Prostate gland (tissue), 2 donors: ENCODE measurements at regions not wholly inside any gene's neighbourhood (a gene's known extent, or its start where the extent isn't known, plus 50 kb on each side); places are given as distances from the start of the nearest gene placed in this dataset.

Source experiments
- DNase-seq: peaks from one replicate; pipeline ENCODE4 v3.0.0-alpha.2; 2019; ENCODE audit warnings: low spot score
- H3K27ac ChIP-seq, 2 donors: fragments of 200-600 bp; sonication (generic); 2 replicates each; pipeline ENCODE4 v1.5.1; 2017 to 2019
- H3K27me3 ChIP-seq: fragments of 200-600 bp; sonication (generic); replicated peaks from 2 replicates; pipeline ENCODE4 v1.5.1; 2019; ENCODE audit not compliant: insufficient read depth
- H3K36me3 ChIP-seq, 2 donors: fragments of 200-600 bp; sonication (generic); 1 replicate in 1 of 2; 2 replicates in 1 of 2; pipeline versions ENCODE4 v1.5.1 to v1.8.1; 2017 to 2019
- H3K4me1 ChIP-seq: fragments of 200-600 bp; sonication (generic); replicated peaks from 2 replicates; pipeline ENCODE4 v1.5.1; 2019
- H3K4me3 ChIP-seq, 2 donors: fragments of 200-600 bp; sonication (generic); 2 replicates each; pipeline ENCODE4 v1.5.1; 2017 to 2019
- H3K9me3 ChIP-seq: fragments of 200-600 bp; sonication (generic); 2 replicates; pipeline ENCODE4 v1.5.1; 2017
- CTCF ChIP-seq, 4 experiments: fragments of 200-600 bp in 2 of 4; fragments of 450-650 bp in 2 of 4; sonication (generic) in 2 of 4; IDR thresholded peaks; 1 replicate in 3 of 4; 2 replicates in 1 of 4; pipeline ENCODE4 v1.5.1; 2016 to 2019; ENCODE audit warnings: antibody characterized with exemption in 4 of 4, mild to moderate bottlenecking in 2 of 4, moderate library complexity in 2 of 4
- POLR2A ChIP-seq: fragments of 450-650 bp; IDR thresholded peaks from one replicate; pipeline ENCODE4 v1.6.1; 2016; ENCODE audit warnings: antibody characterized with exemption, mild to moderate bottlenecking
- POLR2AphosphoS5 ChIP-seq: sonication (generic); formaldehyde crosslinking; IDR thresholded peaks from one replicate; pipeline ENCODE4 v1.6.1; 2017; ENCODE audit warnings: antibody characterized with exemption
- WGBS: methylation state at CpG from one replicate; pipeline ENCODE4 v1.1.5; 2018; 5-methylcytosine and 5-hydroxymethylcytosine counted together
- intact Hi-C: fragments of 100-400 bp; cut with DNase I; formaldehyde crosslinking; loops from one replicate; pipeline ENCODE4 v1.14.2; 2022

DNA sequence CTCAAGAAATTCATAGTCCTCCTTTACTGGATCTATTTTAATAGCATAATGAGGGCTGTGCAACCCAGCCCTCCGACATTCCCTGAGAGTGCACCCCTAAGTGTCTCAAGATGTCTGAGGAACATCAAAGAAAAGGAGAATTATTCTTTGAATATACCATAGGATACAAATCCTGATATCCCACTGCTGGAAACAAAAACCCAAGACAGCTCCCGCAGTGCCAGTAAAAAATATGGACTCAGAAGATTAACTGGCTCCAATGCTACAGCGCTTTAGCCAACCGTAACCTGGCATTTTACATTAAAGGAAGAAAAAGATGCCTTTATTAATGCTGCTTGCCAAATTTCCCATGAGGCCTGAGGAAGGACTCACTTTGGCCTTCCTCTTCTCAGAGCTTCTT is 168.4 kb downstream of the TTC32 start:
- H3K4me3 ChIP-seq: no peak overlapping the region
- intact Hi-C loops: no loop called here
- no peaks in the 10 kb centered on the region for H3K27me3 ChIP-seq
- H3K4me1 ChIP-seq: no peaks in the 10 kb centered on the region
- WGBS: 82% methylated on average over 4 of the region's 4 CpGs
- DNase-seq: no peak
- no peak overlapping the region for H3K27ac ChIP-seq
- TF ChIP-seq POLR2A (no peak), POLR2AphosphoS5 (no peak), CTCF (IDR thresholded peaks at IDR 0.05) (no peak)
- no peaks in the 10 kb centered on the region for H3K36me3 ChIP-seq
- no peaks in the 10 kb centered on the region for H3K9me3 ChIP-seq

DNA sequence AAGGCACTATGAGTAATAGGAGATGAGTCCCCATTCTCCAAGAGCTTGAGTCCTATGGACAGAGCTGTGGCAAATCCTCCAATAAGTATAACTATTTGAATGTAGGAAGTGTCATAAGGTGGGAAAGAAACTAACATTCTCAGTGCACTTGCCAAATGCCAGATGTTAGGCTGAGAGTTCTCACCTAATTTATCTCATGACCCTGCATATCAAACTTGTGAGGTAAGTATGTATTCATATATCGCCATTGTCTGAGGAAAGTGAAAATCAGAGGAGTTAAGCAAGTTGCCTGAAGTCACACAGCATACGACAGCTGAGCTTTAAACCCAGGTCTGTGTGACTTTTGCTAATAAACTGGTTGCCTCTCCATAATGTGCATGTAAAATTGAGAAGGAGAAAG is 169.5 kb downstream of the TTC32 start:
- intact Hi-C loops: no loop called here
- 98% methylated on average over 2 of the region's 2 CpGs for WGBS
- no peak for DNase-seq
- H3K4me1 ChIP-seq: no peaks in the 10 kb centered on the region
- no peak for TF ChIP-seq POLR2AphosphoS5
- TF ChIP-seq CTCF (IDR thresholded peaks at IDR 0.05): no peak
- TF ChIP-seq POLR2A: no peak
- no peaks in the 10 kb centered on the region for H3K36me3 ChIP-seq
- no peaks in the 10 kb centered on the region for H3K9me3 ChIP-seq
- no peak overlapping the region for H3K4me3 ChIP-seq
- H3K27me3 ChIP-seq: no peaks in the 10 kb centered on the region
- H3K27ac ChIP-seq: no peak overlapping the region

GRCh38 chr2:19731515-19731914 is 170.3 kb downstream of the TTC32 start:
- H3K27me3 ChIP-seq: no peaks in the 10 kb centered on the region
- intact Hi-C loops: no loop called here
- H3K4me1 ChIP-seq: no peaks in the 10 kb centered on the region
- no peak for DNase-seq
- H3K9me3 ChIP-seq: no peaks in the 10 kb centered on the region
- no peak overlapping the region for H3K4me3 ChIP-seq
- H3K36me3 ChIP-seq: no peaks in the 10 kb centered on the region
- 95% methylated on average over 2 of the region's 2 CpGs for WGBS
- no peak overlapping the region for H3K27ac ChIP-seq
- no peak for TF ChIP-seq POLR2A
- TF ChIP-seq POLR2AphosphoS5: no peak
- no peak for TF ChIP-seq CTCF (IDR thresholded peaks at IDR 0.05)

- H3K4me1 ChIP-seq: no peaks in the 10 kb centered on the region
- H3K27me3 ChIP-seq: no peaks in the 10 kb centered on the region
- WGBS: 45% methylated on average over 3 of the region's 3 CpGs
- no peak for DNase-seq
- H3K36me3 ChIP-seq: no peaks in the 10 kb centered on the region
- no peak overlapping the region for H3K4me3 ChIP-seq
- H3K9me3 ChIP-seq: no peaks in the 10 kb centered on the region
- TF ChIP-seq POLR2AphosphoS5: no peak
- TF ChIP-seq CTCF (IDR thresholded peaks at IDR 0.05): no peak
- TF ChIP-seq POLR2A: no peak
- intact Hi-C loops: no loop called here
- H3K27ac ChIP-seq: no peak overlapping the region
Observed at GRCh38 chr2:19731037-19731436, 170.7 kb downstream of the TTC32 start.

DNA sequence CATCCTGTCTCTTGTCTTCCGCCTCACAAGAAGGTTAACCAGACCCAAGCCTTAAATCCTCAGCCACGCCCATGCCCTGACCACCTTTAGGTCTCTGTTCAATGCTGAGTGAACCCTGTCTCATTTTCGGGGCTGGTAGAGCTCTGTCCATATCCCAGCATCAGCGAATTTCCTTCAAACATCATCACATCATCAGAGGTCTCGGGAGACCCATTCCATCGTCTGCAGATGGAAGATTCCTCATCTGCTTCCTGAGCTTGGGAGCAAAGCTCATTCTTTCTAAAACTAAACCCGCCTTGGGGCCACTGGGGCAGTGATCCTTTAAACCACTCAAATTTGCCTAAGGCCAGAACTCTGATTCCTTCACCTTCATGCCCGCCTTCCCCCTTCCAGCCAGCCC is 173.7 kb downstream of the TTC32 start:
- Histone ChIP-seq H3K4me3 (no peak overlapping the region), H3K9me3 (no peaks in the 10 kb centered on the region), H3K4me1 (no peaks in the 10 kb centered on the region), H3K27me3 (no peaks in the 10 kb centered on the region), H3K27ac (no peak overlapping the region), H3K36me3 (no peaks in the 10 kb centered on the region)
- DNase-seq: no peak
- WGBS: 95% methylated on average over 8 of the region's 8 CpGs
- TF ChIP-seq POLR2A: no peak
- TF ChIP-seq CTCF (IDR thresholded peaks at IDR 0.05): no peak
- no peak for TF ChIP-seq POLR2AphosphoS5
- intact Hi-C loops: no loop called here
